Sigmoid colon (tissue), 6 donors: ENCODE measurements at regions not wholly inside any gene's neighbourhood (a gene's known extent, or its start where the extent isn't known, plus 50 kb on each side); places are given as distances from the start of the nearest gene placed in this dataset.

Experiments used
- DNase-seq: peaks from one replicate; pipeline ENCODE4 v3.0.0-alpha.2; 2019
- H3K27ac ChIP-seq, 4 donors: fragments of 200-600 bp; sonication (generic); one replicate each; pipeline ENCODE4 v1.5.1; 2016 to 2019; ENCODE audit warnings: mild to moderate bottlenecking in 1 of 4
- H3K27me3 ChIP-seq, 3 donors: fragments of 200-600 bp; sonication (generic); one replicate each; pipeline ENCODE4 v1.5.1; 2019; ENCODE audit warnings: mild to moderate bottlenecking in 1 of 3
- H3K36me3 ChIP-seq, 4 donors: fragments of 200-600 bp; sonication (generic); one replicate each; pipeline ENCODE4 v1.5.1; 2016 to 2019
- H3K4me1 ChIP-seq, 4 donors: fragments of 200-600 bp; sonication (generic); one replicate each; pipeline ENCODE4 v1.5.1; 2017 to 2019
- H3K4me3 ChIP-seq, 4 donors: fragments of 200-600 bp; sonication (generic); one replicate each; pipeline ENCODE4 v1.5.1; 2017 to 2019; ENCODE audit warnings: mild to moderate bottlenecking in 2 of 4, moderate library complexity in 1 of 4
- H3K9me3 ChIP-seq, 4 donors: fragments of 200-600 bp in 3 of 4; sonication (generic) in 3 of 4; one replicate each; pipeline versions ENCODE4 v1.5.1 to v1.6.1; 2013 to 2019
- EP300 ChIP-seq, 4 donors: sonication (generic); formaldehyde crosslinking; IDR thresholded peaks; one replicate each; pipeline ENCODE4 v1.6.1; 2017; ENCODE audit warnings: antibody characterized with exemption in 4 of 4
- POLR2A ChIP-seq, 2 donors: fragments of 450-650 bp; IDR thresholded peaks; one replicate each; pipeline ENCODE4 v1.6.1; 2016; ENCODE audit warnings: antibody characterized with exemption in 2 of 2, mild to moderate bottlenecking in 2 of 2, moderate library complexity in 2 of 2
- POLR2AphosphoS5 ChIP-seq, 4 donors: sonication (generic); formaldehyde crosslinking; IDR thresholded peaks; one replicate each; pipeline ENCODE4 v1.6.1; 2017; ENCODE audit warnings: antibody characterized with exemption in 4 of 4
- WGBS, 2 donors: extraction: QIAGEN DNeasy Blood & Tissue Kit; methylation state at CpG; one replicate each; pipeline ENCODE4 v1.1.7; 2013; 5-methylcytosine and 5-hydroxymethylcytosine counted together
- intact Hi-C: fragments of 100-400 bp; cut with DNase I; formaldehyde crosslinking; loops from one replicate; pipeline ENCODE4 v1.15.1; 2023
- TF ChIP-seq, protein P1 (sequence below), 4 experiments: fragments of 450-650 bp in 3 of 4; fragments of 200-600 bp in 1 of 4; IDR thresholded peaks; one replicate each; pipeline ENCODE4 v1.5.1; 2016 to 2019; ENCODE audit warnings: antibody characterized with exemption in 4 of 4, mild to moderate bottlenecking in 3 of 4, moderate library complexity in 2 of 4
- donor health status: healthy with polysubstance abuse.
- donor health status: healthy.

- WGBS, 2 donors = 85 to 87% methylated on average over 13 of the region's 13 CpGs
- intact Hi-C loops = no loop called here
Observed at GRCh38 chr7:41809940-41810576, 107.2 kb upstream of the INHBA start.

GRCh38 chr7:41809529-41809939, 106.6 kb upstream of the INHBA start:
- Histone ChIP-seq H3K36me3 (no peaks in the 10 kb centered on the region), H3K9me3 (no peaks in the 10 kb centered on the region), H3K27ac (no peak overlapping the region), H3K4me3 (no peak overlapping the region), H3K27me3 (no peaks in the 10 kb centered on the region), H3K4me1 (no peaks in the 10 kb centered on the region)
- no peak for DNase-seq
- TF ChIP-seq, protein P1, sequence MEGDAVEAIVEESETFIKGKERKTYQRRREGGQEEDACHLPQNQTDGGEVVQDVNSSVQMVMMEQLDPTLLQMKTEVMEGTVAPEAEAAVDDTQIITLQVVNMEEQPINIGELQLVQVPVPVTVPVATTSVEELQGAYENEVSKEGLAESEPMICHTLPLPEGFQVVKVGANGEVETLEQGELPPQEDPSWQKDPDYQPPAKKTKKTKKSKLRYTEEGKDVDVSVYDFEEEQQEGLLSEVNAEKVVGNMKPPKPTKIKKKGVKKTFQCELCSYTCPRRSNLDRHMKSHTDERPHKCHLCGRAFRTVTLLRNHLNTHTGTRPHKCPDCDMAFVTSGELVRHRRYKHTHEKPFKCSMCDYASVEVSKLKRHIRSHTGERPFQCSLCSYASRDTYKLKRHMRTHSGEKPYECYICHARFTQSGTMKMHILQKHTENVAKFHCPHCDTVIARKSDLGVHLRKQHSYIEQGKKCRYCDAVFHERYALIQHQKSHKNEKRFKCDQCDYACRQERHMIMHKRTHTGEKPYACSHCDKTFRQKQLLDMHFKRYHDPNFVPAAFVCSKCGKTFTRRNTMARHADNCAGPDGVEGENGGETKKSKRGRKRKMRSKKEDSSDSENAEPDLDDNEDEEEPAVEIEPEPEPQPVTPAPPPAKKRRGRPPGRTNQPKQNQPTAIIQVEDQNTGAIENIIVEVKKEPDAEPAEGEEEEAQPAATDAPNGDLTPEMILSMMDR (IDR thresholded peaks at IDR 0.05) = no peak
- TF ChIP-seq POLR2A (IDR thresholded peaks at IDR 0.05) = no peak
- no peak for TF ChIP-seq EP300 (IDR thresholded peaks at IDR 0.05)
- no peak for TF ChIP-seq POLR2AphosphoS5 (IDR thresholded peaks at IDR 0.05)
- WGBS, 2 donors = 66 to 67% methylated on average over 1 of the region's 1 CpG
- intact Hi-C loops = no loop called here

More at GRCh38 chr7:41809940-41810576, 107.2 kb upstream of the INHBA start:
- H3K4me1 ChIP-seq = no peaks in the 10 kb centered on the region
- no peak overlapping the region for H3K27ac ChIP-seq
- no peaks in the 10 kb centered on the region for H3K27me3 ChIP-seq
- no peaks in the 10 kb centered on the region for H3K36me3 ChIP-seq
- no peak for TF ChIP-seq EP300 (IDR thresholded peaks at IDR 0.05)
- TF ChIP-seq POLR2A (IDR thresholded peaks at IDR 0.05) = no peak
- no peak for TF ChIP-seq POLR2AphosphoS5 (IDR thresholded peaks at IDR 0.05)
- TF ChIP-seq, protein P1 (IDR thresholded peaks at IDR 0.05) = no peak
- H3K4me3 ChIP-seq = no peak overlapping the region
- H3K9me3 ChIP-seq = no peaks in the 10 kb centered on the region
- DNase-seq = no peak

DNA sequence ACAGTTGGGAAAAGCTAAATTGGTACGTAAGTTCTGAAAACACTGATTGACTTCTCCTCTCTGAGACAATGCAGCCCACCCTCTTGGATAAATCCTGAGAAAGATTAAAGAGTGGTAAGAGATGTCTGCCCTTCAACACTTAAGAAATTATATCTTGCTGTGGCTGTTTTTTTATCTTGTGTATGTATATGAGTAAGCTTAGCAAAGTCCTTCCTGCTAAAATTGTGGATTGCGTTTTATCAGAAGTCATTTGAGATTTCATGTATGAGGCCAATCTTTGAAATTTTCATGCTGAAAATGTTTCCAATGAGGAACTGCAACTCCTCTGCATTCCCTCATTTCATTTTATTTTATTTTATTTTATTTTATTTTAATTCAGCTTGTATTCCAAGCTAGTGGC, 106.2 kb upstream of the INHBA start:
- Histone ChIP-seq H3K4me1 (no peaks in the 10 kb centered on the region), H3K36me3 (no peaks in the 10 kb centered on the region), H3K9me3 (no peaks in the 10 kb centered on the region), H3K4me3 (no peak overlapping the region), H3K27ac (no peak overlapping the region), H3K27me3 (no peaks in the 10 kb centered on the region)
- intact Hi-C loops = no loop called here
- 90 to 93% methylated on average over 2 of the region's 2 CpGs for WGBS, 2 donors
- no peak for DNase-seq
- TF ChIP-seq EP300 (IDR thresholded peaks at IDR 0.05) = no peak
- no peak for TF ChIP-seq POLR2A (IDR thresholded peaks at IDR 0.05)
- no peak for TF ChIP-seq POLR2AphosphoS5 (IDR thresholded peaks at IDR 0.05)
- TF ChIP-seq, protein P1 (IDR thresholded peaks at IDR 0.05) = no peak

DNA sequence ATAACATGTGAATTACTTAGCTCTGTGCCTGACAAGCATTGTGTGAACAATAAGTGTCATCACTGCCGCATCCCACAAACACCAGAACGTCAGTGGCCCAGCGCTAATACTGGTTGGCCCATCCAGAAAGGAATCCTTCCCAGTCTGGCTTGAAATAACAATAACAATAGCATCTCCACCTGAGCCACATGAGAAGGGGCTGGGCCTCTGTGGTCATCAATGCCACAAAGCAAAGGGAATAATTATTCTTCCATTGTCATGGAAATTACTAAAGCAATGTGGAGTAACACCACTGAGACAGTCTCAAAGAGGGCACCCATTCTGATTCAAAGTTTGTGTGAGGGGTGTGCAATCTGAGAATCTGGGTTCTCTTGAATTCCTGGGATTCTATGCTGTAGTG, 105.7 kb upstream of the INHBA start:
- H3K27me3 ChIP-seq = no peaks in the 10 kb centered on the region
- TF ChIP-seq EP300 (IDR thresholded peaks at IDR 0.05) (no peak), POLR2AphosphoS5 (IDR thresholded peaks at IDR 0.05) (no peak), POLR2A (IDR thresholded peaks at IDR 0.05) (no peak)
- TF ChIP-seq, protein P1 (IDR thresholded peaks at IDR 0.05) = no peak
- intact Hi-C loops = no loop called here
- no peak for DNase-seq
- H3K27ac ChIP-seq = no peak overlapping the region
- H3K36me3 ChIP-seq = no peaks in the 10 kb centered on the region
- H3K4me1 ChIP-seq = no peaks in the 10 kb centered on the region
- WGBS, 2 donors = 88% methylated on average over 3 of the region's 3 CpGs
- H3K4me3 ChIP-seq = no peak overlapping the region
- no peaks in the 10 kb centered on the region for H3K9me3 ChIP-seq

GRCh38 chr7:41803569-41803968, 100.7 kb upstream of the INHBA start:
- Histone ChIP-seq H3K4me1 (no peaks in the 10 kb centered on the region), H3K36me3 (no peaks in the 10 kb centered on the region), H3K9me3 (no peaks in the 10 kb centered on the region), H3K27ac (no peak overlapping the region), H3K4me3 (no peak overlapping the region), H3K27me3 (no peaks in the 10 kb centered on the region)
- 66 to 81% methylated on average over 2 of the region's 2 CpGs for WGBS, 2 donors
- TF ChIP-seq, protein P1 (IDR thresholded peaks at IDR 0.05) = no peak
- TF ChIP-seq POLR2AphosphoS5 (IDR thresholded peaks at IDR 0.05) (no peak), POLR2A (IDR thresholded peaks at IDR 0.05) (no peak), EP300 (IDR thresholded peaks at IDR 0.05) (no peak)
- intact Hi-C loops = no loop called here
- no peak for DNase-seq
